Esophagus muscularis mucosa (tissue), 4 donors: ENCODE measurements at regions not wholly inside any gene's neighbourhood (a gene's known extent, or its start where the extent isn't known, plus 50 kb on each side); places are given as distances from the start of the nearest gene placed in this dataset.

Source experiments
- DNase-seq: peaks from one replicate; pipeline ENCODE4 v3.0.0-alpha.2; 2017; ENCODE audit errors: extremely low spot score
- H3K27ac ChIP-seq, 4 donors: fragments of 200-600 bp; sonication (generic); replicated peaks in 1 of 4; 1 replicate in 3 of 4; 2 replicates in 1 of 4; pipeline ENCODE4 v1.5.1; 2016 to 2019; ENCODE audit warnings: mild to moderate bottlenecking in 1 of 4
- H3K27me3 ChIP-seq, 4 donors: fragments of 200-600 bp; sonication (generic); one replicate each; pipeline versions ENCODE4 v1.5.1 to v1.6.0; 2016 to 2019
- H3K36me3 ChIP-seq, 4 donors: fragments of 200-600 bp; sonication (generic); one replicate each; pipeline ENCODE4 v1.5.1; 2016 to 2019
- H3K4me1 ChIP-seq, 4 donors: fragments of 200-600 bp; sonication (generic); one replicate each; pipeline ENCODE4 v1.5.1; 2016 to 2019
- H3K4me3 ChIP-seq, 4 donors: fragments of 200-600 bp; sonication (generic); 1 replicate in 2 of 4; 2 replicates in 2 of 4; pipeline ENCODE4 v1.5.1; 2016 to 2019; ENCODE audit warnings: mild to moderate bottlenecking in 4 of 4, moderate library complexity in 1 of 4
- H3K9me3 ChIP-seq, 4 donors: fragments of 200-600 bp; sonication (generic); 1 replicate in 3 of 4; 2 replicates in 1 of 4; pipeline ENCODE4 v1.5.1; 2016 to 2019
- CTCF ChIP-seq, 3 experiments: fragments of 200-600 bp in 2 of 3; fragments of 450-650 bp in 1 of 3; sonication (generic) in 2 of 3; IDR thresholded peaks; one replicate each; pipeline ENCODE4 v1.5.1; 2017 to 2019; ENCODE audit warnings: antibody characterized with exemption in 3 of 3, mild to moderate bottlenecking in 2 of 3, moderate library complexity in 1 of 3
- EP300 ChIP-seq: sonication (generic); formaldehyde crosslinking; IDR thresholded peaks from one replicate; pipeline ENCODE4 v1.6.1; 2017; ENCODE audit warnings: antibody characterized with exemption
- POLR2A ChIP-seq: fragments of 450-650 bp; IDR thresholded peaks from one replicate; pipeline ENCODE4 v1.6.1; 2017; ENCODE audit warnings: antibody characterized with exemption, moderate library complexity, mild to moderate bottlenecking, low read depth
- POLR2AphosphoS5 ChIP-seq, 2 donors: sonication (generic); formaldehyde crosslinking; IDR thresholded peaks; one replicate each; pipeline ENCODE4 v1.6.1; 2017; ENCODE audit warnings: antibody characterized with exemption in 2 of 2
- WGBS: methylation state at CpG from one replicate; pipeline ENCODE4 v1.1.5; 2018; 5-methylcytosine and 5-hydroxymethylcytosine counted together
- intact Hi-C: fragments of 100-400 bp; cut with DNase I; formaldehyde crosslinking; loops from one replicate; pipeline ENCODE4 v1.15.1; 2023

DNA sequence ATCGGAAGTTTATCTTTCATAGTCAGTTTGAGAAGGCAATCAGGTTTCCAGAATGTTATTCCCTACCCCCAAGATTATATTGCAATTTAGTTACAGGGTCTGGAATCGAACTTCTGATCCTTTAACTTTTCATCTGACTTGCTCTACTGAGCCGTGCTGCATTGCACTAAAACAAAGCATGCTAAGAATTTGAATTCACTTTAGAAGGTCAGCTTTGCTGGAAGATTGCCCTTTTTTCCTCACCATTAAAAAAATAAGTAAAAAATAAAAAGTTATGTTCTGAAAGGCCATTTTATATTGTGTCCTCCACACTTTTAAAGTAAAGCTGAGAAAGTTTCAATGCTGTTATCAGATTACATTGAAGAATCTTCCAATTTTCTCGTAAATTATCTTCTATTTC, 388.8 kb upstream of the PHF14 start:
- Histone ChIP-seq H3K27me3 (no peaks in the 10 kb centered on the region), H3K27ac (no peak overlapping the region), H3K4me1 (no peaks in the 10 kb centered on the region), H3K4me3 (no peak overlapping the region), H3K9me3 (no peaks in the 10 kb centered on the region), H3K36me3 (no peaks in the 10 kb centered on the region)
- no peak for TF ChIP-seq EP300
- no peak for TF ChIP-seq POLR2A
- no peak for TF ChIP-seq POLR2AphosphoS5 (IDR thresholded peaks at IDR 0.05)
- no peak for TF ChIP-seq CTCF (IDR thresholded peaks at IDR 0.05)
- WGBS, result 54% methylated on average over 4 of the region's 4 CpGs
- intact Hi-C loops, result no loop called here
- DNase-seq, result no peak

- Histone ChIP-seq H3K27me3 (no peaks in the 10 kb centered on the region), H3K27ac (no peak overlapping the region), H3K4me1 (no peaks in the 10 kb centered on the region), H3K9me3 (peaks cover 0 to 4% (median 0%) of the 10 kb centered on the region in 4 donors), H3K4me3 (no peak overlapping the region), H3K36me3 (no peaks in the 10 kb centered on the region)
- TF ChIP-seq CTCF (IDR thresholded peaks at IDR 0.05) (no peak), POLR2AphosphoS5 (IDR thresholded peaks at IDR 0.05) (no peak), EP300 (no peak), POLR2A (no peak)
- intact Hi-C loops, result no loop called here
- no peak for DNase-seq
- 88% methylated on average over 1 of the region's 1 CpG for WGBS
Measured at GRCh38 chr7:10588084-10588483, 385.6 kb upstream of the PHF14 start.

GRCh38 chr7:10592604-10593003, 381.1 kb upstream of the PHF14 start:
- H3K36me3 ChIP-seq, result no peaks in the 10 kb centered on the region
- no peaks in the 10 kb centered on the region for H3K4me1 ChIP-seq
- no peak for TF ChIP-seq CTCF (IDR thresholded peaks at IDR 0.05)
- peaks cover 0 to 4% (median 0%) of the 10 kb centered on the region in 4 donors for H3K9me3 ChIP-seq
- DNase-seq, result no peak
- no peaks in the 10 kb centered on the region for H3K27me3 ChIP-seq
- H3K27ac ChIP-seq, result no peak overlapping the region
- no peak overlapping the region for H3K4me3 ChIP-seq
- 82% methylated on average over 2 of the region's 2 CpGs for WGBS
- intact Hi-C loops, result no loop called here

GRCh38 chr7:10593080-10593479, 380.6 kb upstream of the PHF14 start:
- no peak for TF ChIP-seq EP300
- no peak for TF ChIP-seq POLR2A
- no peak for TF ChIP-seq POLR2AphosphoS5 (IDR thresholded peaks at IDR 0.05)
- no peak for TF ChIP-seq CTCF (IDR thresholded peaks at IDR 0.05)

DNA sequence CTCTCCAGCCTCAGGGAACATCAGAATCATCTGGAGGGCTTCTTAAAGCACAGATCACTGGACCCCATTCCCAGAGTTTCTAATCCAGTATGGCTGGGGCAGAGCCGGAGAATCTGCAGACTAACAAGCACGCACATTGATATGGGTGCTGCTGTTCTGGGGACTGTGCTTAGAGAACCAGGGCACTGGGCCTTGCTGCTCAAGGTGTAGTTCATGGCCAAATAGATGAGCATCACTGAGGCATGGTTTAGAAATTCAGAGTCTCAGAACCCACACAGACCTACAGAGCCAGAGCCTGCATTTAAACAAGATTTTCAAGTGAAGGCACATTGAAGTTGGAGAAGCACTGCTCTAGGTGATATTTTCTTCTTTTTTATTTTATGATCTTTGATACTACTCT, 376.8 kb upstream of the PHF14 start:
- no peak overlapping the region for H3K27ac ChIP-seq
- H3K4me3 ChIP-seq, result no peak overlapping the region
- no peak for DNase-seq
- no peak for TF ChIP-seq CTCF (IDR thresholded peaks at IDR 0.05)
- no peak for TF ChIP-seq EP300
- no peak for TF ChIP-seq POLR2AphosphoS5 (IDR thresholded peaks at IDR 0.05)
- TF ChIP-seq POLR2A, result no peak
- intact Hi-C loops, result no loop called here
- H3K9me3 ChIP-seq, result no peaks in the 10 kb centered on the region
- 92% methylated on average over 2 of the region's 2 CpGs for WGBS
- no peaks in the 10 kb centered on the region for H3K27me3 ChIP-seq
- H3K4me1 ChIP-seq, result no peaks in the 10 kb centered on the region
- no peaks in the 10 kb centered on the region for H3K36me3 ChIP-seq

More at GRCh38 chr7:10593080-10593479, 380.6 kb upstream of the PHF14 start:
- Histone ChIP-seq H3K36me3 (no peaks in the 10 kb centered on the region), H3K9me3 (peaks cover 0 to 4% (median 0%) of the 10 kb centered on the region in 4 donors), H3K4me1 (no peaks in the 10 kb centered on the region), H3K27me3 (no peaks in the 10 kb centered on the region), H3K27ac (no peak overlapping the region), H3K4me3 (no peak overlapping the region)
- DNase-seq, result no peak
- intact Hi-C loops, result no loop called here
- 88% methylated on average over 4 of the region's 4 CpGs for WGBS
